H1 (cell line): ENCODE measurements at regions not wholly inside any gene's neighbourhood (a gene's known extent, or its start where the extent isn't known, plus 50 kb on each side); places are given as distances from the start of the nearest gene placed in this dataset.

Experiments
- CTCF ChIA-PET: fragments of 300-600 bp; sonication (Branson Sonifier 250); formaldehyde crosslinking; loops from one replicate; lab custom pipeline; 2021; ENCODE audit not compliant: partially characterized antibody; lab: Charles Lee
- POLR2A ChIA-PET: fragments of 300-600 bp; sonication (Branson Sonifier 250); formaldehyde crosslinking; loops from one replicate; lab custom pipeline; 2021; ENCODE audit warnings: inconsistent platforms; ENCODE audit not compliant: partially characterized antibody; lab: Charles Lee
- DNase-seq, 2 experiments: peaks; one replicate each; pipeline versions ENCODE4 v3.0.0 to v3.0.0-alpha.2; 2010 to 2022; ENCODE audit warnings: low spot score in 2 of 2, low read depth in 1 of 2, mixed read lengths in 1 of 2
- FAIRE-seq: peaks from 2 replicates; lab custom pipeline; 2011; peaks lifted over from hg19 to GRCh38; lab: Jason Lieb, UNC
- H2AFZ ChIP-seq: 2 replicates; pipeline ENCODE4 v1.8.1; 2012; ENCODE audit warnings: low read length, inconsistent platforms
- H2AK5ac ChIP-seq: 2 replicates; pipeline ENCODE4 v1.6.1; 2013; ENCODE audit warnings: low read depth, low read length
- H2BK120ac ChIP-seq: replicated peaks from 2 replicates; pipeline ENCODE3; 2013; ENCODE audit warnings: low read depth, low read length, inconsistent platforms
- H2BK12ac ChIP-seq: 2 replicates; pipeline ENCODE4 v1.6.1; 2013; ENCODE audit warnings: low read depth, low read length
- H2BK15ac ChIP-seq: 2 replicates; pipeline ENCODE4 v1.6.1; 2013; ENCODE audit warnings: low read length
- H2BK20ac ChIP-seq: 2 replicates; pipeline ENCODE4 v1.6.1; 2013; ENCODE audit warnings: low read length
- H2BK5ac ChIP-seq: 2 replicates; pipeline ENCODE4 v1.6.1; 2013; ENCODE audit warnings: low read depth, low read length
- H3K14ac ChIP-seq: 2 replicates; pipeline ENCODE4 v1.6.1; 2013; ENCODE audit warnings: inconsistent platforms; ENCODE audit not compliant: insufficient read length
- H3K18ac ChIP-seq: 2 replicates; pipeline ENCODE4 v1.6.1; 2013; ENCODE audit warnings: low read length; ENCODE audit errors: extremely low read depth
- H3K23ac ChIP-seq: 2 replicates; pipeline ENCODE4 v1.6.1; 2013; ENCODE audit warnings: inconsistent platforms; ENCODE audit not compliant: insufficient read length
- H3K23me2 ChIP-seq: 2 replicates; pipeline ENCODE4 v1.6.1; 2013; ENCODE audit warnings: low read depth, low read length
- H3K27ac ChIP-seq: 2 replicates; pipeline ENCODE4 v1.6.1; 2011; ENCODE audit warnings: low read depth, low read length, inconsistent platforms
- H3K27me3 ChIP-seq, 4 experiments: replicated peaks in 1 of 4; 1 replicate in 1 of 4; 2 replicates in 3 of 4; pipeline versions ENCODE4 v1.6.1 to v1.8.1; 2011 to 2013; ENCODE audit warnings: low read length in 3 of 4, mild to moderate bottlenecking in 3 of 4, inconsistent platforms in 2 of 4, mixed read lengths in 2 of 4, moderate library complexity in 1 of 4; ENCODE audit not compliant: control insufficient read depth in 3 of 4, insufficient read depth in 3 of 4; ENCODE audit errors: extremely low read depth in 1 of 4
- H3K36me3 ChIP-seq, 4 experiments: 2 replicates each; pipeline versions ENCODE4 v1.6.1 to v1.8.1; 2011 to 2013; ENCODE audit warnings: mild to moderate bottlenecking in 4 of 4, low read length in 3 of 4, moderate library complexity in 2 of 4, control low read depth in 1 of 4, inconsistent platforms in 1 of 4; ENCODE audit not compliant: insufficient read depth in 4 of 4, control insufficient read depth in 2 of 4
- H3K4ac ChIP-seq: replicated peaks from 2 replicates; pipeline ENCODE3; 2013; ENCODE audit warnings: low read length, low read depth, mixed read lengths, inconsistent platforms; ENCODE audit not compliant: insufficient read length
- H3K4me1 ChIP-seq, 4 experiments: replicated peaks in 1 of 4; 1 replicate in 1 of 4; 2 replicates in 3 of 4; pipeline versions ENCODE4 v1.6.1 to v1.8.1; 2011 to 2013; ENCODE audit warnings: low read length in 3 of 4, inconsistent platforms in 2 of 4, mixed read lengths in 1 of 4; ENCODE audit not compliant: insufficient read depth in 4 of 4, control insufficient read depth in 3 of 4
- H3K4me2 ChIP-seq, 2 experiments: 2 replicates each; pipeline versions ENCODE4 v1.6.1 to v1.8.1; 2011 to 2013; ENCODE audit warnings: low read depth in 2 of 2, low read length in 2 of 2, control low read depth in 1 of 2, inconsistent platforms in 1 of 2, mild to moderate bottlenecking in 1 of 2; ENCODE audit not compliant: insufficient read depth in 1 of 2
- H3K4me3 ChIP-seq, 4 experiments: fragments of 200-600, 300-600 bp in 1 of 4; sonication (generic), shearing (Covaris generic), sonication (Bioruptor Twin) in 1 of 4; 2 replicates each; pipeline versions ENCODE4 v1.5.1 to v1.8.1; 2011 to 2016; ENCODE audit warnings: low read length in 4 of 4, low read depth in 3 of 4, control low read depth in 2 of 4, inconsistent platforms in 2 of 4, mild to moderate bottlenecking in 2 of 4, mixed read lengths in 1 of 4, moderate library complexity in 1 of 4; ENCODE audit not compliant: insufficient read depth in 2 of 4; ENCODE audit errors: extremely low read depth in 1 of 4
- H3K56ac ChIP-seq: replicated peaks from 2 replicates; pipeline ENCODE3; 2013; ENCODE audit warnings: low read depth, mild to moderate bottlenecking, mixed read lengths, low read length, inconsistent platforms; ENCODE audit not compliant: insufficient read length
- H3K79me1 ChIP-seq: 2 replicates; pipeline ENCODE4 v1.6.1; 2013; ENCODE audit warnings: low read depth, low read length, control low read depth
- H3K79me2 ChIP-seq, 2 experiments: 2 replicates each; pipeline versions ENCODE4 v1.6.1 to v1.8.1; 2012 to 2013; ENCODE audit warnings: low read length in 2 of 2, mild to moderate bottlenecking in 2 of 2, inconsistent platforms in 1 of 2; ENCODE audit not compliant: insufficient read depth in 2 of 2, control insufficient read depth in 1 of 2
- H3K9ac ChIP-seq, 4 experiments: replicated peaks in 1 of 4; 1 replicate in 1 of 4; 2 replicates in 3 of 4; pipeline versions ENCODE4 v1.6.1 to v1.8.1; 2011 to 2013; ENCODE audit warnings: low read depth in 3 of 4, low read length in 3 of 4, control low read depth in 2 of 4, mild to moderate bottlenecking in 2 of 4, moderate library complexity in 2 of 4, inconsistent platforms in 1 of 4; ENCODE audit errors: extremely low read depth in 1 of 4
- H3K9me3 ChIP-seq, 2 experiments: 2 replicates each; pipeline versions ENCODE4 v1.6.1 to v1.8.1; 2012 to 2013; ENCODE audit warnings: mild to moderate bottlenecking in 2 of 2, moderate library complexity in 2 of 2, control low read depth in 1 of 2, inconsistent platforms in 1 of 2, low read depth in 1 of 2, low read length in 1 of 2, mixed read lengths in 1 of 2; ENCODE audit not compliant: insufficient read depth in 2 of 2
- H4K20me1 ChIP-seq, 2 experiments: replicated peaks in 1 of 2; 2 replicates each; pipeline versions ENCODE3 to v1.8.1; 2011 to 2013; ENCODE audit warnings: inconsistent platforms in 2 of 2, low read length in 2 of 2, mild to moderate bottlenecking in 1 of 2; ENCODE audit not compliant: insufficient read depth in 2 of 2, control insufficient read depth in 1 of 2
- H4K5ac ChIP-seq: 2 replicates; pipeline ENCODE4 v1.6.1; 2013; ENCODE audit warnings: low read length, low read depth, mixed read lengths, inconsistent platforms; ENCODE audit not compliant: insufficient read length
- H4K8ac ChIP-seq: 2 replicates; pipeline ENCODE4 v1.8.0; 2013; ENCODE audit warnings: mild to moderate bottlenecking, moderate library complexity, low read length, inconsistent platforms; ENCODE audit not compliant: insufficient read depth; ENCODE audit errors: extremely low read depth
- H4K91ac ChIP-seq: replicated peaks from 2 replicates; pipeline ENCODE3; 2013; ENCODE audit warnings: low read length, mixed read lengths, inconsistent platforms; ENCODE audit not compliant: insufficient read length
- CTBP2 ChIP-seq: IDR thresholded peaks from 2 replicates; pipeline ENCODE4 v1.7.0; 2011; ENCODE audit warnings: borderline replicate concordance, mild to moderate bottlenecking, moderate library complexity, mixed read lengths, low read length; ENCODE audit not compliant: insufficient read depth, insufficient read length
- FOSL1 ChIP-seq: IDR thresholded peaks from 2 replicates; pipeline ENCODE4 v1.6.1; 2011; ENCODE audit warnings: mild to moderate bottlenecking, low read depth, low read length, moderate library complexity; ENCODE audit not compliant: insufficient read depth
- GTF2F1 ChIP-seq: IDR thresholded peaks from 2 replicates; pipeline ENCODE4 v1.6.1; 2012; ENCODE audit warnings: low read depth, low read length, improper control_type of control experiment, borderline replicate concordance
- KDM5A ChIP-seq: fragments of 200-600 bp; IDR thresholded peaks from 2 replicates; pipeline ENCODE4 v1.7.1; 2012; ENCODE audit warnings: mild to moderate bottlenecking, low read length, inconsistent platforms, mixed read lengths
- MAFK ChIP-seq: IDR thresholded peaks from 2 replicates; pipeline ENCODE4 v1.6.1; 2012; ENCODE audit warnings: low read depth, mild to moderate bottlenecking, improper control_type of control experiment, low read length
- NANOG ChIP-seq: IDR thresholded peaks from 2 replicates; pipeline ENCODE4 v1.6.1; 2011; ENCODE audit warnings: low read length, low read depth, mild to moderate bottlenecking, inconsistent platforms; ENCODE audit not compliant: insufficient read depth, poor library complexity, severe bottlenecking
- POU5F1 ChIP-seq: IDR thresholded peaks from 2 replicates; pipeline ENCODE4 v1.6.1; 2011; ENCODE audit warnings: low read depth, mild to moderate bottlenecking, low read length, moderate library complexity
- RNF2 ChIP-seq: fragments of 200-900, 300-1000 bp; sonication (generic); IDR thresholded peaks from 2 replicates; pipeline ENCODE4 v1.7.1; 2016; ENCODE audit warnings: borderline replicate concordance, low read depth, mild to moderate bottlenecking, antibody characterized with exemption, low read length; ENCODE audit not compliant: poor library complexity, severe bottlenecking; ENCODE audit errors: missing control alignments
- RXRA ChIP-seq: IDR thresholded peaks from 2 replicates; pipeline ENCODE4 v1.6.1; 2011; ENCODE audit warnings: low read depth, mild to moderate bottlenecking, low read length, moderate library complexity; ENCODE audit not compliant: insufficient read depth
- SP2 ChIP-seq: IDR thresholded peaks from 2 replicates; pipeline ENCODE4 v1.6.1; 2012; ENCODE audit warnings: mild to moderate bottlenecking, low read length, inconsistent platforms
- TAF7 ChIP-seq: optimal IDR thresholded peaks from 2 replicates; pipeline ENCODE3; 2011; ENCODE audit warnings: low read depth, mild to moderate bottlenecking, inconsistent platforms, low read length, moderate library complexity, borderline replicate concordance
- TCF12 ChIP-seq: IDR thresholded peaks from 2 replicates; pipeline ENCODE4 v1.6.1; 2011; ENCODE audit warnings: low read depth, mild to moderate bottlenecking, low read length
- YY1 ChIP-seq: IDR thresholded peaks from 2 replicates; pipeline ENCODE4 v1.6.1; 2011; ENCODE audit warnings: low read depth, mild to moderate bottlenecking, low read length

GRCh38 chr13:78004821-78005220 is 86.2 kb upstream of the EDNRB start (continued):
- no peak for TF ChIP-seq MAFK

GRCh38 chr13:77999746-78000145 is 81.1 kb upstream of the EDNRB start:
- no peak overlapping the region for H4K8ac ChIP-seq
- no peak overlapping the region for H2BK120ac ChIP-seq
- no peaks in the 10 kb centered on the region for H3K4me1 ChIP-seq
- DNase-seq (no peak), FAIRE-seq (no peak)
- no peaks in the 10 kb centered on the region for H3K27me3 ChIP-seq
- no peaks in the 10 kb centered on the region for H4K20me1 ChIP-seq
- H3K14ac ChIP-seq = no peak overlapping the region
- no peak overlapping the region for H4K5ac ChIP-seq
- H2BK5ac ChIP-seq = no peak overlapping the region
- no peak overlapping the region for H2BK12ac ChIP-seq
- no peak overlapping the region for H2BK15ac ChIP-seq
- no peak overlapping the region for H3K4me3 ChIP-seq
- no peaks in the 10 kb centered on the region for H3K79me2 ChIP-seq
- H2AFZ ChIP-seq = no peak overlapping the region
- no peak overlapping the region for H3K18ac ChIP-seq
- H4K91ac ChIP-seq = no peak overlapping the region
- H2AK5ac ChIP-seq = no peak overlapping the region
- peaks cover 0 to 2% of the 10 kb centered on the region in 2 experiments; a peak in 2 of 4 replicates for H3K9me3 ChIP-seq
- H3K27ac ChIP-seq = no peak overlapping the region
- H3K56ac ChIP-seq = no peak overlapping the region
- H3K4me2 ChIP-seq = no peak overlapping the region
- no peaks in the 10 kb centered on the region for H3K36me3 ChIP-seq
- no peaks in the 10 kb centered on the region for H3K79me1 ChIP-seq
- no peak overlapping the region for H3K9ac ChIP-seq
- H3K4ac ChIP-seq = no peak overlapping the region
- H2BK20ac ChIP-seq = no peak overlapping the region
- CTCF ChIA-PET = no interaction called here
- POLR2A ChIA-PET = no interaction called here
- H3K23me2 ChIP-seq = no peaks in the 10 kb centered on the region
- H3K23ac ChIP-seq = no peak overlapping the region
- no peak for TF ChIP-seq TCF12
- TF ChIP-seq SP2 = no peak
- TF ChIP-seq RNF2 = no peak
- no peak for TF ChIP-seq CTBP2
- TF ChIP-seq POU5F1 = no peak
- TF ChIP-seq NANOG = no peak
- no peak for TF ChIP-seq FOSL1
- no peak for TF ChIP-seq MAFK
- TF ChIP-seq GTF2F1 = no peak
- TF ChIP-seq YY1 = no peak
- no peak for TF ChIP-seq RXRA
- no peak for TF ChIP-seq TAF7
- TF ChIP-seq KDM5A = no peak
